Sigmoid colon (tissue), 6 donors: ENCODE measurements at regions not wholly inside any gene's neighbourhood (a gene's known extent, or its start where the extent isn't known, plus 50 kb on each side); places are given as distances from the start of the nearest gene placed in this dataset.

ENCODE experiments used
- DNase-seq: peaks from one replicate; pipeline ENCODE4 v3.0.0-alpha.2; 2019
- H3K27ac ChIP-seq, 4 donors: fragments of 200-600 bp; sonication (generic); one replicate each; pipeline ENCODE4 v1.5.1; 2016 to 2019; ENCODE audit warnings: mild to moderate bottlenecking in 1 of 4
- H3K27me3 ChIP-seq, 3 donors: fragments of 200-600 bp; sonication (generic); one replicate each; pipeline ENCODE4 v1.5.1; 2019; ENCODE audit warnings: mild to moderate bottlenecking in 1 of 3
- H3K36me3 ChIP-seq, 4 donors: fragments of 200-600 bp; sonication (generic); one replicate each; pipeline ENCODE4 v1.5.1; 2016 to 2019
- H3K4me1 ChIP-seq, 4 donors: fragments of 200-600 bp; sonication (generic); one replicate each; pipeline ENCODE4 v1.5.1; 2017 to 2019
- H3K4me3 ChIP-seq, 4 donors: fragments of 200-600 bp; sonication (generic); one replicate each; pipeline ENCODE4 v1.5.1; 2017 to 2019; ENCODE audit warnings: mild to moderate bottlenecking in 2 of 4, moderate library complexity in 1 of 4
- H3K9me3 ChIP-seq, 4 donors: fragments of 200-600 bp in 3 of 4; sonication (generic) in 3 of 4; one replicate each; pipeline versions ENCODE4 v1.5.1 to v1.6.1; 2013 to 2019
- CTCF ChIP-seq, 4 experiments: fragments of 450-650 bp in 3 of 4; fragments of 200-600 bp in 1 of 4; IDR thresholded peaks; one replicate each; pipeline ENCODE4 v1.5.1; 2016 to 2019; ENCODE audit warnings: antibody characterized with exemption in 4 of 4, mild to moderate bottlenecking in 3 of 4, moderate library complexity in 2 of 4
- EP300 ChIP-seq, 4 donors: sonication (generic); formaldehyde crosslinking; IDR thresholded peaks; one replicate each; pipeline ENCODE4 v1.6.1; 2017; ENCODE audit warnings: antibody characterized with exemption in 4 of 4
- POLR2A ChIP-seq, 2 donors: fragments of 450-650 bp; IDR thresholded peaks; one replicate each; pipeline ENCODE4 v1.6.1; 2016; ENCODE audit warnings: antibody characterized with exemption in 2 of 2, mild to moderate bottlenecking in 2 of 2, moderate library complexity in 2 of 2
- POLR2AphosphoS5 ChIP-seq, 4 donors: sonication (generic); formaldehyde crosslinking; IDR thresholded peaks; one replicate each; pipeline ENCODE4 v1.6.1; 2017; ENCODE audit warnings: antibody characterized with exemption in 4 of 4
- WGBS, 2 donors: extraction: QIAGEN DNeasy Blood & Tissue Kit; methylation state at CpG; one replicate each; pipeline ENCODE4 v1.1.7; 2013; 5-methylcytosine and 5-hydroxymethylcytosine counted together
- intact Hi-C: fragments of 100-400 bp; cut with DNase I; formaldehyde crosslinking; loops from one replicate; pipeline ENCODE4 v1.15.1; 2023
- donor health status: healthy with polysubstance abuse.
- donor health status: healthy.

GRCh38 chr2:82260521-82260920 is 1956.0 kb upstream of the LRRTM1 start:
- no peak for TF ChIP-seq POLR2A (IDR thresholded peaks at IDR 0.05)
- H3K4me1 ChIP-seq: no peaks in the 10 kb centered on the region
- 83 to 89% methylated on average over 3 of the region's 3 CpGs for WGBS, 2 donors

GRCh38 chr2:82259551-82259950 is 1955.0 kb upstream of the LRRTM1 start:
- Histone ChIP-seq H3K36me3 (no peaks in the 10 kb centered on the region), H3K4me3 (no peak overlapping the region), H3K9me3 (no peaks in the 10 kb centered on the region), H3K27ac (no peak overlapping the region), H3K4me1 (no peaks in the 10 kb centered on the region), H3K27me3 (no peaks in the 10 kb centered on the region)
- no peak for DNase-seq
- WGBS, 2 donors: 84 to 86% methylated on average over 2 of the region's 2 CpGs
- intact Hi-C loops: no loop called here
- no peak for TF ChIP-seq POLR2AphosphoS5 (IDR thresholded peaks at IDR 0.05)
- TF ChIP-seq EP300 (IDR thresholded peaks at IDR 0.05): no peak
- TF ChIP-seq POLR2A (IDR thresholded peaks at IDR 0.05): no peak
- TF ChIP-seq CTCF (IDR thresholded peaks at IDR 0.05): no peak

More at GRCh38 chr2:82260521-82260920, 1956.0 kb upstream of the LRRTM1 start:
- Histone ChIP-seq H3K27me3 (no peaks in the 10 kb centered on the region), H3K4me3 (no peak overlapping the region), H3K36me3 (no peaks in the 10 kb centered on the region), H3K27ac (no peak overlapping the region), H3K9me3 (no peaks in the 10 kb centered on the region)
- peak; percentile 34 for DNase-seq
- intact Hi-C loops: no loop called here

GRCh38 chr2:82257796-82258555 is 1953.4 kb upstream of the LRRTM1 start:
- H3K27ac ChIP-seq: no peak overlapping the region
- 45 to 59% methylated on average over 2 of the region's 2 CpGs for WGBS, 2 donors
- no peaks in the 10 kb centered on the region for H3K36me3 ChIP-seq
- DNase-seq: no peak
- H3K4me1 ChIP-seq: no peaks in the 10 kb centered on the region
- peaks cover 0 to 4% (median 0%) of the 10 kb centered on the region in 4 donors for H3K9me3 ChIP-seq
- TF ChIP-seq CTCF (IDR thresholded peaks at IDR 0.05) (no peak), POLR2AphosphoS5 (IDR thresholded peaks at IDR 0.05) (no peak), EP300 (IDR thresholded peaks at IDR 0.05) (no peak), POLR2A (IDR thresholded peaks at IDR 0.05) (no peak)
- H3K27me3 ChIP-seq: no peaks in the 10 kb centered on the region
- no peak overlapping the region for H3K4me3 ChIP-seq
- intact Hi-C loops: no loop called here

GRCh38 chr2:82256983-82257632 is 1952.6 kb upstream of the LRRTM1 start:
- H3K4me1 ChIP-seq: no peaks in the 10 kb centered on the region
- TF ChIP-seq POLR2A (IDR thresholded peaks at IDR 0.05) (no peak), CTCF (IDR thresholded peaks at IDR 0.05) (no peak), POLR2AphosphoS5 (IDR thresholded peaks at IDR 0.05) (no peak), EP300 (IDR thresholded peaks at IDR 0.05) (no peak)
- DNase-seq: peak; percentile 51
- H3K4me3 ChIP-seq: no peak overlapping the region
- WGBS, 2 donors: 84 to 93% methylated on average over 11 of the region's 11 CpGs
- intact Hi-C loops: no loop called here
- no peak overlapping the region for H3K27ac ChIP-seq
- H3K36me3 ChIP-seq: no peaks in the 10 kb centered on the region
- H3K27me3 ChIP-seq: no peaks in the 10 kb centered on the region
- H3K9me3 ChIP-seq: peaks cover 0 to 4% (median 0%) of the 10 kb centered on the region in 4 donors

- H3K27ac ChIP-seq: no peak overlapping the region
- TF ChIP-seq CTCF (IDR thresholded peaks at IDR 0.05) (no peak), POLR2AphosphoS5 (IDR thresholded peaks at IDR 0.05) (no peak), POLR2A (IDR thresholded peaks at IDR 0.05) (no peak), EP300 (IDR thresholded peaks at IDR 0.05) (no peak)
- no peak overlapping the region for H3K4me3 ChIP-seq
- no peaks in the 10 kb centered on the region for H3K27me3 ChIP-seq
- no peaks in the 10 kb centered on the region for H3K36me3 ChIP-seq
- H3K9me3 ChIP-seq: peaks cover 0 to 4% (median 0%) of the 10 kb centered on the region in 4 donors
- no peaks in the 10 kb centered on the region for H3K4me1 ChIP-seq
- no peak for DNase-seq
- 82 to 83% methylated on average over 3 of the region's 3 CpGs for WGBS, 2 donors
- intact Hi-C loops: no loop called here
Measured at GRCh38 chr2:82256288-82256687, 1951.7 kb upstream of the LRRTM1 start.
